Breast epithelium (tissue), 3 donors: ENCODE measurements at regions not wholly inside any gene's neighbourhood (a gene's known extent, or its start where the extent isn't known, plus 50 kb on each side); places are given as distances from the start of the nearest gene placed in this dataset.

Experiments used
- POLR2A ChIP-seq: fragments of 450-650 bp; IDR thresholded peaks from one replicate; pipeline ENCODE4 v1.6.1; 2016; ENCODE audit warnings: antibody characterized with exemption, mild to moderate bottlenecking, moderate library complexity
- TF ChIP-seq, protein P1 (sequence below), 3 donors: fragments of 450-650 bp; IDR thresholded peaks; one replicate each; pipeline ENCODE4 v1.5.1; 2016 to 2017; ENCODE audit warnings: antibody characterized with exemption in 3 of 3, mild to moderate bottlenecking in 3 of 3, moderate library complexity in 3 of 3

DNA sequence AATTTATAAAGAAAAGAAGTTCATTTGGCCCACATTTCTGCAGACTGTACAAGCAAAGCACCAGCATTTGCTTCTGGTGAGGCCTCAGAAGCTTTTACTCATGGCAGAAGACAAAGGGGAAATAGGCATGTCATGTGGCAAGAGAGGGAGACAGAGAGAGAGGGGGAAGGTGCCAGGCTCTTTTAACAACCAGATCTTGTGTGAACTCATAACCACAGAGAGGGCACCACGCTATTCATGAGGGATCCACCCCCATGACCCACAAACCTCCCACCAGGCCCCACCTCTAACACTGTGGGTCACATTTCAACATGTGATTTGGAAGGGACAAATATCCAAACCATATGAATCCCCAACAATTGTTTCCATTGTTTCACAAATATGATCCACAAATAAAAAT is 467.9 kb downstream of the SIPA1L2 start:
- TF ChIP-seq, protein P1, sequence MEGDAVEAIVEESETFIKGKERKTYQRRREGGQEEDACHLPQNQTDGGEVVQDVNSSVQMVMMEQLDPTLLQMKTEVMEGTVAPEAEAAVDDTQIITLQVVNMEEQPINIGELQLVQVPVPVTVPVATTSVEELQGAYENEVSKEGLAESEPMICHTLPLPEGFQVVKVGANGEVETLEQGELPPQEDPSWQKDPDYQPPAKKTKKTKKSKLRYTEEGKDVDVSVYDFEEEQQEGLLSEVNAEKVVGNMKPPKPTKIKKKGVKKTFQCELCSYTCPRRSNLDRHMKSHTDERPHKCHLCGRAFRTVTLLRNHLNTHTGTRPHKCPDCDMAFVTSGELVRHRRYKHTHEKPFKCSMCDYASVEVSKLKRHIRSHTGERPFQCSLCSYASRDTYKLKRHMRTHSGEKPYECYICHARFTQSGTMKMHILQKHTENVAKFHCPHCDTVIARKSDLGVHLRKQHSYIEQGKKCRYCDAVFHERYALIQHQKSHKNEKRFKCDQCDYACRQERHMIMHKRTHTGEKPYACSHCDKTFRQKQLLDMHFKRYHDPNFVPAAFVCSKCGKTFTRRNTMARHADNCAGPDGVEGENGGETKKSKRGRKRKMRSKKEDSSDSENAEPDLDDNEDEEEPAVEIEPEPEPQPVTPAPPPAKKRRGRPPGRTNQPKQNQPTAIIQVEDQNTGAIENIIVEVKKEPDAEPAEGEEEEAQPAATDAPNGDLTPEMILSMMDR (IDR thresholded peaks at IDR 0.05) = no peak
- no peak for TF ChIP-seq POLR2A
